Pancreas (tissue), 10 donors: ENCODE measurements at regions not wholly inside any gene's neighbourhood (a gene's known extent, or its start where the extent isn't known, plus 50 kb on each side); places are given as distances from the start of the nearest gene placed in this dataset.
A peak's percentile ranks its signal among the peaks of the same experiment; 100 is the strongest.

Experiments
- ATAC-seq, 4 donors: fragments of 200-7000 bp; cut with Tn5 transposase; one replicate each; pipeline versions ENCODE4 v1.8.0 to v1.9.1; 2020; ENCODE audit warnings: mild to moderate bottlenecking in 4 of 4, moderate library complexity in 4 of 4
- DNase-seq, 6 donors: peaks; one replicate each; pipeline ENCODE4 v3.0.0-alpha.2; 2020
- FAIRE-seq: peaks from 2 replicates; lab custom pipeline; 2012; peaks lifted over from hg19 to GRCh38; lab: Jason Lieb, UNC
- H3K27ac ChIP-seq, 4 donors: fragments of 200-600 bp; sonication (generic); 1 replicate in 3 of 4; 2 replicates in 1 of 4; pipeline versions ENCODE4 v1.5.0 to v1.8.0; 2020
- H3K27me3 ChIP-seq, 4 donors: fragments of 200-600 bp; one replicate each; pipeline ENCODE4 v1.8.0; 2021
- H3K36me3 ChIP-seq, 3 donors: fragments of 200-600 bp; sonication (generic) in 1 of 3; one replicate each; pipeline versions ENCODE4 v1.5.0 to v1.8.0; 2020 to 2021
- H3K4me1 ChIP-seq, 3 donors: fragments of 200-600 bp; one replicate each; pipeline ENCODE4 v1.8.0; 2021
- H3K4me3 ChIP-seq, 4 donors: fragments of 200-600 bp; sonication (generic) in 2 of 4; one replicate each; pipeline versions ENCODE4 v1.5.0 to v1.8.0; 2020 to 2021
- H3K9me3 ChIP-seq, 4 donors: fragments of 200-600 bp; one replicate each; pipeline ENCODE4 v1.8.0; 2021
- CTCF ChIP-seq, 4 donors: fragments of 200-600 bp; sonication (generic) in 3 of 4; IDR thresholded peaks; one replicate each; pipeline versions ENCODE4 v1.5.0 to v1.8.0; 2021; ENCODE audit warnings: antibody characterized with exemption in 4 of 4
- WGBS, 2 donors: extraction: QIAGEN DNeasy Blood & Tissue Kit; methylation state at CpG; one replicate each; pipeline ENCODE4 v1.1.7; 2013; 5-methylcytosine and 5-hydroxymethylcytosine counted together
- intact Hi-C, 3 donors: fragments of 100-400 bp; cut with DNase I; formaldehyde crosslinking; loops; one replicate each; pipeline versions ENCODE4 v1.11.1 to v1.14.2; 2022
- donor health status: healthy with polysubstance abuse.
- donor health status: DM: no; HTN: no; CAD: no; lungs with moderate emphysema.
- donor health status: DM: no; HTN: no; CAD: no.
- donor health status: control.
- donor health status: control.
- donor health status: Bipolar disorder and iron deficiency.
- donor health status: DM: yes; HTN: yes; CAD: no.
- donor health status: DM: no; HTN: no; CAD: no.
- donor health status: DM: no; HTN: no; CAD: no.
- donor health status: DM: yes; HTN: yes; CAD: no.

- intact Hi-C loops = no loop called here
- no peaks in the 10 kb centered on the region for H3K9me3 ChIP-seq
- no peak overlapping the region for H3K27ac ChIP-seq
- no peak for FAIRE-seq
- H3K36me3 ChIP-seq = no peaks in the 10 kb centered on the region
- no peaks in the 10 kb centered on the region for H3K27me3 ChIP-seq
- WGBS, 2 donors = 52 to 57% methylated on average over 2 of the region's 2 CpGs
- ATAC-seq = no peak
- H3K4me3 ChIP-seq = no peak overlapping the region
- DNase-seq = no peak
- TF ChIP-seq CTCF (IDR thresholded peaks at IDR 0.05) = no peak
- H3K4me1 ChIP-seq = no peaks in the 10 kb centered on the region
Measured at GRCh38 chr1:219507437-219507836, 105.5 kb downstream of the ZC3H11B start.

- no peak for TF ChIP-seq CTCF (IDR thresholded peaks at IDR 0.05)
- Histone ChIP-seq H3K4me3 (no peak overlapping the region), H3K27ac (no peak overlapping the region), H3K36me3 (no peaks in the 10 kb centered on the region), H3K9me3 (no peaks in the 10 kb centered on the region), H3K27me3 (no peaks in the 10 kb centered on the region), H3K4me1 (no peaks in the 10 kb centered on the region)
- DNase-seq = no peak
- ATAC-seq = no peak
- intact Hi-C loops = no loop called here
- FAIRE-seq = no peak
- 73 to 91% methylated on average over 1 of the region's 1 CpG for WGBS, 2 donors
Measured at GRCh38 chr1:219506936-219507335, 106.0 kb downstream of the ZC3H11B start.

- no peak overlapping the region for H3K4me3 ChIP-seq
- H3K27ac ChIP-seq = no peak overlapping the region
- TF ChIP-seq CTCF (IDR thresholded peaks at IDR 0.05) = no peak
- intact Hi-C loops = no loop called here
- no peaks in the 10 kb centered on the region for H3K9me3 ChIP-seq
- DNase-seq (peak in 1 of 6 donors; percentile 14), FAIRE-seq (no peak), ATAC-seq (peak in 1 of 4 donors; percentile 60)
- no peaks in the 10 kb centered on the region for H3K4me1 ChIP-seq
- 32 to 61% methylated on average over 4 of the region's 4 CpGs for WGBS, 2 donors
- no peaks in the 10 kb centered on the region for H3K36me3 ChIP-seq
- no peaks in the 10 kb centered on the region for H3K27me3 ChIP-seq
Measured at GRCh38 chr1:219506473-219506899, 106.4 kb downstream of the ZC3H11B start.

- FAIRE-seq (no peak), DNase-seq (no peak), ATAC-seq (no peak)
- Histone ChIP-seq H3K27me3 (no peaks in the 10 kb centered on the region), H3K36me3 (no peaks in the 10 kb centered on the region), H3K4me3 (no peak overlapping the region), H3K4me1 (no peaks in the 10 kb centered on the region), H3K9me3 (no peaks in the 10 kb centered on the region), H3K27ac (no peak overlapping the region)
- WGBS, 2 donors = 68 to 88% methylated on average over 3 of the region's 3 CpGs
- no peak for TF ChIP-seq CTCF (IDR thresholded peaks at IDR 0.05)
- intact Hi-C loops = no loop called here
Measured at GRCh38 chr1:219505886-219506285, 107.0 kb downstream of the ZC3H11B start.

- WGBS, 2 donors = 74 to 79% methylated on average over 4 of the region's 4 CpGs
- FAIRE-seq = no peak
- H3K4me1 ChIP-seq = no peaks in the 10 kb centered on the region
- no peaks in the 10 kb centered on the region for H3K9me3 ChIP-seq
- no peaks in the 10 kb centered on the region for H3K36me3 ChIP-seq
- no peak for TF ChIP-seq CTCF (IDR thresholded peaks at IDR 0.05)
- ATAC-seq = no peak
- no peaks in the 10 kb centered on the region for H3K27me3 ChIP-seq
- H3K4me3 ChIP-seq = no peak overlapping the region
- intact Hi-C loops = no loop called here
- DNase-seq = no peak
- H3K27ac ChIP-seq = no peak overlapping the region
Measured at GRCh38 chr1:219503604-219504003, 109.3 kb downstream of the ZC3H11B start.
